Gastroesophageal sphincter (tissue), 3 donors: ENCODE measurements at regions not wholly inside any gene's neighbourhood (a gene's known extent, or its start where the extent isn't known, plus 50 kb on each side); places are given as distances from the start of the nearest gene placed in this dataset.

Experiments
- CTCF ChIP-seq, 4 experiments: fragments of 200-600 bp in 2 of 4; fragments of 450-650 bp in 2 of 4; sonication (generic) in 1 of 4; IDR thresholded peaks; one replicate each; pipeline ENCODE4 v1.5.1; 2017 to 2019; ENCODE audit warnings: antibody characterized with exemption in 4 of 4, mild to moderate bottlenecking in 2 of 4, moderate library complexity in 2 of 4
- POLR2A ChIP-seq, 2 donors: fragments of 450-650 bp; IDR thresholded peaks; one replicate each; pipeline ENCODE4 v1.6.1; 2017; ENCODE audit warnings: antibody characterized with exemption in 2 of 2, mild to moderate bottlenecking in 2 of 2, moderate library complexity in 1 of 2

- no peak for TF ChIP-seq CTCF (IDR thresholded peaks at IDR 0.05)
- TF ChIP-seq POLR2A (IDR thresholded peaks at IDR 0.05), result no peak
Observed at GRCh38 chr1:72434070-72434469, 151.7 kb upstream of the NEGR1 start.
